ENCODE measurements at regions not wholly inside any gene's neighbourhood (a gene's known extent, or its start where the extent isn't known, plus 50 kb on each side); places are given as distances from the start of the nearest gene placed in this dataset.

DNA sequence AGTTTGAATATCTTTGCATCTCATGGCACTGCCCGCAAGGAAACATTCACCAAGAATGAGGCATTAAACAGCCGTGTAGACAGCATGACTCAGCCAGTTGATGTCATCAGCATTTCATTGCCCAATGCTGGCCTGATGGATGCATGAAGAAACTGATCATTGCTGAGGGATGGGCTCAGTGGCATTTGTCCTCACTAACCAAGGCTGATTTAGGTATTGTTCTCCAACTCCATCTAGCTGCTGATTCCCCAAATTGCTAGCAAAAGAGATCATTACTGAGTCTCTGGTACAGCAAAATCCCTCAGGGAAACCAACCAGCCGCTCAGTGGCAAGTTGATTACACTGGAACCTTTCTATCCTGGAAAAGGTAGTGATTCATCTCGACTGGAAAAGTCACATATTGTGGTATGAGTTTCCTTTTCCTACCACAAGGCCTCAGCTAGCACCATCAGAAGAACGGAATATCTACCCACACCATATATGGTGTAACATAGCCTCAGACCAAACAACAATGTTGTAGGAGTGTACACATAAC lies 186.5 kb upstream of the GAP43 start:
- no peak for DNase-seq
- no peaks in the 10 kb centered on the region for H3K36me3 Mint-ChIP-seq
- WGBS (ENCODE audit: insufficient coverage) = 68% methylated on average over 2 of the region's 5 CpGs
- ChIA-PET CTCF (no interaction called here), POLR2A (no interaction called here)
- no peak overlapping the region for H3K27ac Mint-ChIP-seq
- Histone ChIP-seq H3K9me3 (no peaks in the 10 kb centered on the region), H3K4me1 (ENCODE audit: control insufficient read depth in 1 of 2, extremely low read depth in 1 of 2, insufficient read depth in 2 of 2, low read length in 2 of 2) (no peaks in the 10 kb centered on the region), H3K4me3 (ENCODE audit: control insufficient read depth in 1 of 2, extremely low read depth in 1 of 2, low read length in 1 of 2) (no peak overlapping the region), H3K27me3 (replicated peaks in 1 of 2; ENCODE audit: control insufficient read depth in 2 of 2, extremely low read depth in 1 of 2, insufficient read depth in 2 of 2, low read length in 1 of 2) (no peaks in the 10 kb centered on the region), H3K27ac (ENCODE audit: low read length) (no peak overlapping the region), H3K36me3 (ENCODE audit: control insufficient read depth in 2 of 2, extremely low read depth in 1 of 2, insufficient read depth in 1 of 2, low read length in 1 of 2) (no peaks in the 10 kb centered on the region)
- H3K4me1 Mint-ChIP-seq = no peaks in the 10 kb centered on the region
- peaks cover 0 to 4% (median 0%) of the 10 kb centered on the region in 3 donors for H3K9me3 Mint-ChIP-seq
- ATAC-seq (replicated peaks in 1 of 4) = no peak
- H3K4me3 Mint-ChIP-seq = no peak overlapping the region
- peaks cover 0 to 3% of the 10 kb centered on the region in 2 donors for H3K27me3 Mint-ChIP-seq

DNA sequence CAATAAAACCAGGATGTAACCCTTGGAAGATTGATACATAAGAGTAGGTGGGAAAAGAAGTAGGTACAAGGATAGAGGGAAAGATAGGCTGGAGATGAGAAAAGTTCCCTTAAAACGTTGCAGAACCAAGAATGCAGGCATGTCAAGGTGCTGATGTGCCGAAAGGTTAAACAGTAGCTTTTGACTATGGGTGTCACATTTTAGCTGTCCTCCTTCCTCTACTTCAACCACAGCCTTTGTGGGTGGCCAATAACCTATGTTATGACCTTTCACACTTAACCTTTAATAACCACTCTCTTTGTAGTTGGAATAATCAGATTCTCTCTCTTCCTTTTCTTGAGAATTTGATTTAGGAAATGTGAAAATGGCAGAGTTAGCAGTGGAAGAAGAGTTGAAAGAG lies 184.5 kb upstream of the GAP43 start:
- no peaks in the 10 kb centered on the region for H3K36me3 ChIP-seq (ENCODE audit: control insufficient read depth in 2 of 2, extremely low read depth in 1 of 2, insufficient read depth in 1 of 2, low read length in 1 of 2)
- CTCF ChIA-PET = no interaction called here
- no peaks in the 10 kb centered on the region for H3K27me3 ChIP-seq (replicated peaks in 1 of 2; ENCODE audit: control insufficient read depth in 2 of 2, extremely low read depth in 1 of 2, insufficient read depth in 2 of 2, low read length in 1 of 2)
- H3K4me3 ChIP-seq (ENCODE audit: control insufficient read depth in 1 of 2, extremely low read depth in 1 of 2, low read length in 1 of 2) = no peak overlapping the region
- H3K27me3 Mint-ChIP-seq = peaks cover 0 to 3% of the 10 kb centered on the region in 2 donors
- H3K36me3 Mint-ChIP-seq = no peaks in the 10 kb centered on the region
- H3K27ac Mint-ChIP-seq = no peak overlapping the region
- POLR2A ChIA-PET = no interaction called here
- H3K4me1 Mint-ChIP-seq = no peaks in the 10 kb centered on the region
- no peaks in the 10 kb centered on the region for H3K4me1 ChIP-seq (ENCODE audit: control insufficient read depth in 1 of 2, extremely low read depth in 1 of 2, insufficient read depth in 2 of 2, low read length in 2 of 2)
- ATAC-seq (replicated peaks in 1 of 4) (no peak), DNase-seq (no peak)
- WGBS (ENCODE audit: insufficient coverage) = no CpG with 5 or more reads among the region's 2 CpGs
- H3K9me3 Mint-ChIP-seq = peaks cover 0 to 4% (median 0%) of the 10 kb centered on the region in 3 donors
- H3K4me3 Mint-ChIP-seq = no peak overlapping the region
- H3K9me3 ChIP-seq = no peaks in the 10 kb centered on the region
- no peak overlapping the region for H3K27ac ChIP-seq (ENCODE audit: low read length)

DNA sequence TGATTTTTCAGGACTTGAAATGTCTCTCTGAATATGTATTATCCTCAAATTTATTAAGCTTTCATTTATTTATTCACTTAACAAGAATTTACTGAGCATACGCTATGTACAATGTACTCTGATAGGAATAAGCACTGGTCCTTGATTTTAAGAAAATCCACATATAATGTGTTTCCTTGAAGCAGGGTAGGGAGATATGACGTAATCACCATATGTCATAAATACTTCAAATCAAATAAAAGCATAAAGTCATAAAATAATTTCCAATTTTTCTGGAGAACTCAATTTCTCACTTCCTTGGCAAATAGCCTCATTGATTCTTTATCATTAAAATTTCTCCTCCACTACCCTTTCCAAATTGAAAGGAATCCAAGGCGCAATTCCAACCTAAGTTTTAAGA lies 177.8 kb upstream of the GAP43 start:
- Histone ChIP-seq H3K9me3 (no peaks in the 10 kb centered on the region), H3K36me3 (ENCODE audit: control insufficient read depth in 2 of 2, extremely low read depth in 1 of 2, insufficient read depth in 1 of 2, low read length in 1 of 2) (no peaks in the 10 kb centered on the region), H3K4me1 (ENCODE audit: control insufficient read depth in 1 of 2, extremely low read depth in 1 of 2, insufficient read depth in 2 of 2, low read length in 2 of 2) (no peaks in the 10 kb centered on the region), H3K27ac (ENCODE audit: low read length) (no peak overlapping the region), H3K27me3 (replicated peaks in 1 of 2; ENCODE audit: control insufficient read depth in 2 of 2, extremely low read depth in 1 of 2, insufficient read depth in 2 of 2, low read length in 1 of 2) (no peaks in the 10 kb centered on the region), H3K4me3 (ENCODE audit: control insufficient read depth in 1 of 2, extremely low read depth in 1 of 2, low read length in 1 of 2) (no peak overlapping the region)
- POLR2A ChIA-PET = interaction anchor here (0.6 to 0.7 kb wide), 3 partner anchors 12 to 26 kb away, joined by 3 read pairs; no protein-coding TSS in a partner anchor
- WGBS (ENCODE audit: insufficient coverage) = no CpG with 5 or more reads among the region's 3 CpGs
- peaks cover 0 to 4% (median 0%) of the 10 kb centered on the region in 3 donors for H3K9me3 Mint-ChIP-seq
- H3K4me3 Mint-ChIP-seq = no peak overlapping the region
- DNase-seq (no peak), ATAC-seq (replicated peaks in 1 of 4) (no peak)
- no peaks in the 10 kb centered on the region for H3K27me3 Mint-ChIP-seq
- H3K4me1 Mint-ChIP-seq = no peaks in the 10 kb centered on the region
- no peaks in the 10 kb centered on the region for H3K36me3 Mint-ChIP-seq
- CTCF ChIA-PET = interaction anchor here in 1 of 2 donors (0.6 kb wide), 1 partner anchor 11 kb away, joined by 3 read pairs; no protein-coding TSS in a partner anchor
- no peak overlapping the region for H3K27ac Mint-ChIP-seq

DNA sequence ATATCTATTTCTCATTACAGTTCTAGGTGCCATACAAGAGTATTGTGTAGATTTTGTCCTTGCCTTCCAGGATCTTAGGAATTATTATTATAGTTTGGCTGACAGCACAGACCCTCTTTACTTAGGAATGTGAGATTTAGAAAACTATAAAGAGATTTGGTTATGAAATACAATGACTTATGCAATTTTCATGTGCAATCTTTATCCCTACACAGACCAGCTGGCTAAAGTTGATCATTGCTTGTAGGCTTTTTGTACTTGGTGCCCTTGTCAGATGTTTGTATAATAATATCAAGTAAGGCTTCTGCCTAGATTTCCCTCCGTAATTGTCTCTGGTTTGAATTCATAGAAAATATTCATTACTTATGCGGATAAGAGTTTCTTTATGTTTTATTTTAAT lies 174.5 kb upstream of the GAP43 start:
- ChIA-PET CTCF (no interaction called here), POLR2A (no interaction called here)
- no peak for DNase-seq
- Mint-ChIP-seq H3K36me3 (no peaks in the 10 kb centered on the region), H3K9me3 (peaks cover 0 to 4% (median 0%) of the 10 kb centered on the region in 3 donors), H3K4me1 (no peaks in the 10 kb centered on the region), H3K27ac (no peak overlapping the region), H3K27me3 (no peaks in the 10 kb centered on the region), H3K4me3 (no peak overlapping the region)
- no peak for ATAC-seq (replicated peaks in 1 of 4)
- Histone ChIP-seq H3K27ac (ENCODE audit: low read length) (no peak overlapping the region), H3K9me3 (no peaks in the 10 kb centered on the region), H3K36me3 (ENCODE audit: control insufficient read depth in 2 of 2, extremely low read depth in 1 of 2, insufficient read depth in 1 of 2, low read length in 1 of 2) (no peaks in the 10 kb centered on the region), H3K27me3 (replicated peaks in 1 of 2; ENCODE audit: control insufficient read depth in 2 of 2, extremely low read depth in 1 of 2, insufficient read depth in 2 of 2, low read length in 1 of 2) (no peaks in the 10 kb centered on the region), H3K4me3 (ENCODE audit: control insufficient read depth in 1 of 2, extremely low read depth in 1 of 2, low read length in 1 of 2) (no peak overlapping the region), H3K4me1 (ENCODE audit: control insufficient read depth in 1 of 2, extremely low read depth in 1 of 2, insufficient read depth in 2 of 2, low read length in 2 of 2) (no peaks in the 10 kb centered on the region)
- WGBS (ENCODE audit: insufficient coverage) = no CpG with 5 or more reads among the region's 2 CpGs

DNA sequence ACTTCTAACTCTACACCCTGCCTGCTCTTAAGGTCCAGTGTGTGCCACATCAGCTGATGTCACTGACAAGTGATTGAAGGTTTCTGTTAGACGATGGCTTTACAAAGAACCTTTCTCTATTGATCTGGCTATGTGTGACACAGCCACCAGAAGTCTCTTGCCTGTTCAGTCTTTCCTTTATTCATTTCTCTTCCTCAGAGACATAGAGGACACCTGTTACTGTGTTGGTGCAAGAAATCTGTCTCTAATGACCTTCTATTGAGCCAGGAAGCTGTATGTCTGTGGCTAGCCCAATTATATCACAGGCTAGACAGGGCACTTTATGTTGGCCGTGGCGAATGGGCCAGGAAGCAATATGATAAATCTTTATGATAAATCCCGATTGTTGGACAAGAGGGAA lies 173.3 kb upstream of the GAP43 start:
- H3K27ac Mint-ChIP-seq = no peak overlapping the region
- peaks cover 0 to 7% (median 7%) of the 10 kb centered on the region in 3 donors for H3K9me3 Mint-ChIP-seq
- H3K36me3 Mint-ChIP-seq = no peaks in the 10 kb centered on the region
- H3K4me1 Mint-ChIP-seq = no peaks in the 10 kb centered on the region
- no peak overlapping the region for H3K4me3 ChIP-seq (ENCODE audit: control insufficient read depth in 1 of 2, extremely low read depth in 1 of 2, low read length in 1 of 2)
- no CpG with 5 or more reads among the region's 4 CpGs for WGBS (ENCODE audit: insufficient coverage)
- H3K4me1 ChIP-seq (ENCODE audit: control insufficient read depth in 1 of 2, extremely low read depth in 1 of 2, insufficient read depth in 2 of 2, low read length in 2 of 2) = no peaks in the 10 kb centered on the region
- ATAC-seq (replicated peaks in 1 of 4) (no peak), DNase-seq (no peak)
- CTCF ChIA-PET = no interaction called here
- H3K27me3 ChIP-seq (replicated peaks in 1 of 2; ENCODE audit: control insufficient read depth in 2 of 2, extremely low read depth in 1 of 2, insufficient read depth in 2 of 2, low read length in 1 of 2) = no peaks in the 10 kb centered on the region
- no peaks in the 10 kb centered on the region for H3K9me3 ChIP-seq
- H3K4me3 Mint-ChIP-seq = no peak overlapping the region
- no peaks in the 10 kb centered on the region for H3K27me3 Mint-ChIP-seq
- H3K36me3 ChIP-seq (ENCODE audit: control insufficient read depth in 2 of 2, extremely low read depth in 1 of 2, insufficient read depth in 1 of 2, low read length in 1 of 2) = no peaks in the 10 kb centered on the region
- POLR2A ChIA-PET = no interaction called here
- H3K27ac ChIP-seq (ENCODE audit: low read length) = no peak overlapping the region

DNA sequence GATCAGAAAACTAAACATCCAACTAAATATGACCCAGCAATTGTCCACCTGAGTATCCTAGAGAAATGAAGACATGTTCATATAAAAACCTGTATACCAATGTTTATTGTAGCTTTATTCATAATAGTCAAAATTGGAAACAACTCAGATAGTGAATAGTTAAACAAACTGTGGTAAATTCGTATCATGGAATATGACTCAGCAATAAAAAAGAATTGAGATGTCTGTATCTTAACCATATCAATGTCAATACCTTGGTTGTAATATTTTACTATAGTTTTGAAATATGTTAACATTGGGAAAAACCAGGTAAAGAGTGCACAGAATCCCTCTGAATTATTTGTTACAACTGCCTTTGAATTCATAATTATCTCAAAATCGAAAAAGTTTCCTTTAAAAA lies 159.3 kb upstream of the GAP43 start:
- no CpG with 5 or more reads among the region's 2 CpGs for WGBS (ENCODE audit: insufficient coverage)
- H3K4me3 ChIP-seq (ENCODE audit: control insufficient read depth in 1 of 2, extremely low read depth in 1 of 2, low read length in 1 of 2) = no peak overlapping the region
- no peaks in the 10 kb centered on the region for H3K36me3 ChIP-seq (ENCODE audit: control insufficient read depth in 2 of 2, extremely low read depth in 1 of 2, insufficient read depth in 1 of 2, low read length in 1 of 2)
- CTCF ChIA-PET = no interaction called here
- H3K9me3 ChIP-seq = no peaks in the 10 kb centered on the region
- H3K4me1 Mint-ChIP-seq = no peaks in the 10 kb centered on the region
- peaks cover 2 to 6% (median 4%) of the 10 kb centered on the region in 3 donors for H3K9me3 Mint-ChIP-seq
- DNase-seq = no peak
- POLR2A ChIA-PET = no interaction called here
- H3K27ac ChIP-seq (ENCODE audit: low read length) = no peak overlapping the region
- H3K27me3 Mint-ChIP-seq = peaks cover 4 to 18% of the 10 kb centered on the region in 2 donors
- no peak overlapping the region for H3K4me3 Mint-ChIP-seq
- no peak for ATAC-seq (replicated peaks in 1 of 4)
- H3K27me3 ChIP-seq (replicated peaks in 1 of 2; ENCODE audit: control insufficient read depth in 2 of 2, extremely low read depth in 1 of 2, insufficient read depth in 2 of 2, low read length in 1 of 2) = no peaks in the 10 kb centered on the region
- H3K27ac Mint-ChIP-seq = no peak overlapping the region
- H3K36me3 Mint-ChIP-seq = no peaks in the 10 kb centered on the region
- H3K4me1 ChIP-seq (ENCODE audit: control insufficient read depth in 1 of 2, extremely low read depth in 1 of 2, insufficient read depth in 2 of 2, low read length in 2 of 2) = no peaks in the 10 kb centered on the region

DNA sequence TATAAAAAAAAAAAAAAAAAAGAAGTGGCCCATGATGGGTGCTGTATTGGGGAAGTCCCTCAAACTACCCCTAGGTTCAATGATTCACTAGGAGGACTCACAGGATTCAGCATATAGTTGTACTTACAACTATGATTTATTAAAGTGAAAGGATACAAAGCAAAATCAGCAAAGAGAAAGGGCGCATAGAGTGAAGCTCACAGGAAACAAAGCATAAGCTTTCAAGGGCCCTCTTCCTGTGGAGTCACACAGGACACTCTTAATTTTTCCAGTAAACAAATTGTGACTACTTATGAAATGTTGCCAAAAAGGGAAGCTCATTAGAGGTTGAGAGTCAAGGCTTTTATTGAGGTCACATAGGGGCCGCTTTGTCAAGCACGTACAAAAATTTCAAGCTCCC lies 153.7 kb upstream of the GAP43 start:
- Histone ChIP-seq H3K27me3 (replicated peaks in 1 of 2; ENCODE audit: control insufficient read depth in 2 of 2, extremely low read depth in 1 of 2, insufficient read depth in 2 of 2, low read length in 1 of 2) (no peaks in the 10 kb centered on the region), H3K4me3 (ENCODE audit: control insufficient read depth in 1 of 2, extremely low read depth in 1 of 2, low read length in 1 of 2) (no peak overlapping the region), H3K27ac (ENCODE audit: low read length) (no peak overlapping the region), H3K36me3 (ENCODE audit: control insufficient read depth in 2 of 2, extremely low read depth in 1 of 2, insufficient read depth in 1 of 2, low read length in 1 of 2) (no peaks in the 10 kb centered on the region), H3K4me1 (ENCODE audit: control insufficient read depth in 1 of 2, extremely low read depth in 1 of 2, insufficient read depth in 2 of 2, low read length in 2 of 2) (no peaks in the 10 kb centered on the region), H3K9me3 (no peaks in the 10 kb centered on the region)
- POLR2A ChIA-PET = no interaction called here
- H3K4me3 Mint-ChIP-seq = no peak overlapping the region
- no CpG with 5 or more reads among the region's 3 CpGs for WGBS (ENCODE audit: insufficient coverage)
- H3K27ac Mint-ChIP-seq = no peak overlapping the region
- DNase-seq = no peak
- peaks cover 0 to 2% (median 0%) of the 10 kb centered on the region in 3 donors for H3K9me3 Mint-ChIP-seq
- CTCF ChIA-PET = no interaction called here
- no peaks in the 10 kb centered on the region for H3K36me3 Mint-ChIP-seq
- ATAC-seq (replicated peaks in 1 of 4) = no peak
- H3K4me1 Mint-ChIP-seq = no peaks in the 10 kb centered on the region
- H3K27me3 Mint-ChIP-seq = peaks cover 1 to 6% of the 10 kb centered on the region in 2 donors

Data from T-cell (primary cell).